Memory B cell (primary cell): ENCODE measurements at regions not wholly inside any gene's neighbourhood (a gene's known extent, or its start where the extent isn't known, plus 50 kb on each side); places are given as distances from the start of the nearest gene placed in this dataset.

Source experiments
- ATAC-seq: fragments of 150-1000 bp; cut with Tn5 transposase; 2 replicates; pipeline ENCODE4 v1.10.0; 2021; ENCODE audit warnings: low read depth, mild to moderate bottlenecking, moderate library complexity
- DNase-seq, 2 donors: peaks; one replicate each; pipeline ENCODE4 v3.0.0; 2022; ENCODE audit warnings: low spot score in 2 of 2
- H3K27ac Mint-ChIP-seq: one replicate; pipeline ENCODE4 v1.8.0; 2022; ENCODE audit warnings: mild to moderate bottlenecking, moderate library complexity, mixed read lengths
- H3K27me3 Mint-ChIP-seq: one replicate; pipeline ENCODE4 v1.8.0; 2022; ENCODE audit warnings: mixed read lengths
- H3K36me3 Mint-ChIP-seq: one replicate; pipeline ENCODE4 v1.8.0; 2022; ENCODE audit warnings: mild to moderate bottlenecking, mixed read lengths
- H3K4me1 Mint-ChIP-seq: one replicate; pipeline ENCODE4 v1.8.0; 2022; ENCODE audit warnings: mixed read lengths
- H3K4me3 Mint-ChIP-seq: one replicate; pipeline ENCODE4 v1.8.0; 2022; ENCODE audit warnings: mild to moderate bottlenecking, moderate library complexity, mixed read lengths
- H3K9me3 Mint-ChIP-seq: one replicate; pipeline ENCODE4 v1.8.0; 2022; ENCODE audit warnings: mixed read lengths

GRCh38 chr5:57539281-57539701 is 56.7 kb upstream of the ACTBL2 start:
- Mint-ChIP-seq H3K27me3 (peaks cover 7% of the 10 kb centered on the region), H3K27ac (no peak overlapping the region), H3K4me1 (no peaks in the 10 kb centered on the region), H3K36me3 (no peaks in the 10 kb centered on the region), H3K9me3 (peaks cover 2% of the 10 kb centered on the region), H3K4me3 (no peak overlapping the region)
- DNase-seq: no peak
- no peak for ATAC-seq

GRCh38 chr5:57538341-57538955 is 55.8 kb upstream of the ACTBL2 start:
- Mint-ChIP-seq H3K9me3 (no peaks in the 10 kb centered on the region), H3K4me3 (no peak overlapping the region), H3K27me3 (peaks cover 9% of the 10 kb centered on the region), H3K4me1 (no peaks in the 10 kb centered on the region), H3K36me3 (no peaks in the 10 kb centered on the region), H3K27ac (no peak overlapping the region)
- no peak for DNase-seq
- no peak for ATAC-seq

- H3K36me3 Mint-ChIP-seq: no peaks in the 10 kb centered on the region
- H3K4me1 Mint-ChIP-seq: no peaks in the 10 kb centered on the region
- ATAC-seq: no peak
- H3K9me3 Mint-ChIP-seq: no peaks in the 10 kb centered on the region
- H3K27ac Mint-ChIP-seq: no peak overlapping the region
- no peak for DNase-seq
- peaks cover 9% of the 10 kb centered on the region for H3K27me3 Mint-ChIP-seq
- H3K4me3 Mint-ChIP-seq: no peak overlapping the region
Observed at GRCh38 chr5:57537811-57538210, 55.2 kb upstream of the ACTBL2 start.

GRCh38 chr5:57532513-57533497 is 50.2 kb upstream of the ACTBL2 start:
- no peak for DNase-seq
- Mint-ChIP-seq H3K27ac (no peak overlapping the region), H3K36me3 (no peaks in the 10 kb centered on the region)

More at GRCh38 chr5:57532513-57533497, 50.2 kb upstream of the ACTBL2 start:
- no peak for ATAC-seq
- H3K4me3 Mint-ChIP-seq: no peak overlapping the region
- H3K27me3 Mint-ChIP-seq: peaks cover 9% of the 10 kb centered on the region
- no peaks in the 10 kb centered on the region for H3K9me3 Mint-ChIP-seq
- no peaks in the 10 kb centered on the region for H3K4me1 Mint-ChIP-seq
